HG03060 (cell line): ENCODE measurements at regions not wholly inside any gene's neighbourhood (a gene's known extent, or its start where the extent isn't known, plus 50 kb on each side); places are given as distances from the start of the nearest gene placed in this dataset.
"Not testable (repeated sequence)": the region's sequence is repeated elsewhere in the genome, so short reads cannot be mapped to it uniquely, and the experiment has no call there.

Source experiments
- ATAC-seq: cut with Tn5 transposase; IDR thresholded peaks from one replicate; pipeline ENCODE4 v1.9.1; 2021; ENCODE audit warnings: low read depth, moderate number of reproducible peaks; ENCODE audit not compliant: unreplicated experiment

- ATAC-seq: no peak
These were observed 479.0 kb downstream of the RAP2B start for GRCh38 chr3:153640689-153641665.

- ATAC-seq: not testable (repeated sequence)
These were observed 478.6 kb upstream of the ARHGEF26 start for GRCh38 chr3:153642576-153642975.

- ATAC-seq: not testable (repeated sequence)
These were observed 477.7 kb upstream of the ARHGEF26 start for GRCh38 chr3:153643471-153643870.

- ATAC-seq: no peak
These were observed 471.8 kb upstream of the ARHGEF26 start for GRCh38 chr3:153649286-153649839.

DNA sequence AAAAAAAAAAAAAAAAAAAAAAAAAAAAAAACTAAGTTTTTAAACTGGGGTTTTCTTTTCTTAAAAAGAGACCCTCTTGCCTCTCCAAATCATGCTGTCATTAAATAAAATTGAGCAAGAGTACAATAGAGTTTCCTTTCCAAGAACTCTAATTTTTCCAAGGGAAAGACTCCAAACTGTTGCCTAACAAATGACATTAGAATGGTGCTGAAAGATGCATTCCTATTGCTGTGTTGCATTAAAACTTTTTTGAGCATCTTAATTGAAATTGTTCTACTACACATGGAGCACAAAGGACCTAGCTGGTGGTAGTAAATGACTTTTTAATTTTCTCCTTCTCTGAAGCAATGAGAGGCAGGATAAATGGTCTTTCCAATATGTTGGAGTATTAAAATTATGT lies 469.1 kb upstream of the ARHGEF26 start:
- no peak for ATAC-seq

GRCh38 chr3:153657046-153657445 lies 464.1 kb upstream of the ARHGEF26 start:
- ATAC-seq: no peak

GRCh38 chr3:153657461-153657860 lies 463.7 kb upstream of the ARHGEF26 start:
- no peak for ATAC-seq

- ATAC-seq: no peak
These were observed 463.1 kb upstream of the ARHGEF26 start for GRCh38 chr3:153658136-153658535.

- ATAC-seq: no peak
These were observed 454.0 kb upstream of the ARHGEF26 start for GRCh38 chr3:153666991-153667740.

DNA sequence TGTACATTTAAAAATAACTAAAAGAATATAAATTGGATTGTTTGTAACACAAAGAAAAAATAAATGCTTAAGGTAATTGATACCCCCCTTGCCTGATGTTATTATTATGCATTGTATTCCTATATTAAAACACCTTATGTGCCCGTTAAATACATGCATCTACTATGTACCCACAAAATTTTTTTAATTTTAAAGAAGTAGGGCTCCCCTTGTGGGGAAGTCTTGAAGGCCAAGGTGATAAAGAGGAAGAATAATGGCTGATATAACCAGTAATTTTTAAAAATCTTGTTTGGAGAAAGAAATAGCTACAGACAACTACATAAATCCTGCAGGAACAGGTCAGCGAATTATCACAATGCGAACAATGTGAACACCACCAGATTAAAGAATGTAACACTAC lies 451.7 kb upstream of the ARHGEF26 start:
- ATAC-seq: no peak

DNA sequence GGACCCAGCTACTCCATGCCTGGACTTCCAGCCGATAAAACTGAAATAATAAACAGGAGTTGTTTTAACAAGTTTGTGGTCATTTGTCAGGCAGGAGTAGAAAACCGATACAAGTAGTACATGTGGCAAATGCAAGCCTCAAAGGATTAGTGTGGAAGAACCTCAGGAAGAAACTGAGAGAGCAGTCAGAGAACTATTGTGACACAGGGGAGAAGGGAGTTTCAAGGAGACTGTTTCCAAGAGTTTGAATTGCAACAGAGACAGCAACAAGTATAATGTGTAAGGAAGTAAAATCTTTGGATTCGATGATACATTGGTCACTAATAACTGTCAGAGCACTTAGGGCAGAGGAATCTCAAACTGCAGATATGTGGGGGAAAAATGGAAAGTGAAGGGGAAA lies 450.6 kb upstream of the ARHGEF26 start:
- ATAC-seq: no peak

DNA sequence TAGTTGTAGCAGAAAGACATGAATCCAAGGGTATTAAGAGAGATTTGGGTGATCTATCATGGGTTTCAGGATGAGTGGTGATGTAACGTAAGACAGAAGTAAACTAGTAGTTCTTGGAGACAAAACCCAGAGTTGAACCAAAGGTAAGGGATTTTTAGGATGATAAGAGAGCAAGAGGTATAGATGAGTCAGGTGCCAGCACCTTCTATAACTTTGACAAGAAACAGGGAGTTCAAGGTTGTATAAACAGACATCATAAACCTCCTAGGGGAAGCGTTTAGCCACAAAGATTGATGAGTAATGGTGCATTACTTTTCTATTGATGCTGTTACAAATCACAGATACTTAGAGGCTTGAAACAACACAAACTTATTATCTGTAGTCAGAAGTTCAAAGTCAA lies 447.3 kb upstream of the ARHGEF26 start:
- no peak for ATAC-seq

GRCh38 chr3:153679714-153680113 lies 441.5 kb upstream of the ARHGEF26 start:
- no peak for ATAC-seq

- ATAC-seq: no peak
These were observed 440.7 kb upstream of the ARHGEF26 start for GRCh38 chr3:153680526-153680925.

DNA sequence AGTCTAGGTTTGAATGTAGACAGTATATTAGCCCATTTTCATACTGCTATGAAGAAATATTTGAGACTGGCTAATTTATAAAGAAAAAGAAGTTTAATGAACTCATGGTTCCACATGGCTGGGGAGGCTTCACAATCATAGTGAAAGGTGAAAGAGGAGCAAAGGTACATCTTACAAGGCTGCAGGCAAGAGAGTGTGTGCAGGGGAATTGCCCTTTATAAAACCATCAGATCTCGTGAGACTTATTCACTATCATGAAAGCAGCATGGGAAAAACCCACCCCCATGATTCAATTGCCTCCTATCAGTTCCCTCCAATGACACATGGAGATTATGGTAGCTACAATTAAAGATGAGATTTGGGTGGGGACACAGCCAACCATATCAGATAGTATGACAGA lies 440.1 kb upstream of the ARHGEF26 start:
- no peak for ATAC-seq

- ATAC-seq: no peak
These were observed 432.7 kb upstream of the ARHGEF26 start for GRCh38 chr3:153688301-153689120.

DNA sequence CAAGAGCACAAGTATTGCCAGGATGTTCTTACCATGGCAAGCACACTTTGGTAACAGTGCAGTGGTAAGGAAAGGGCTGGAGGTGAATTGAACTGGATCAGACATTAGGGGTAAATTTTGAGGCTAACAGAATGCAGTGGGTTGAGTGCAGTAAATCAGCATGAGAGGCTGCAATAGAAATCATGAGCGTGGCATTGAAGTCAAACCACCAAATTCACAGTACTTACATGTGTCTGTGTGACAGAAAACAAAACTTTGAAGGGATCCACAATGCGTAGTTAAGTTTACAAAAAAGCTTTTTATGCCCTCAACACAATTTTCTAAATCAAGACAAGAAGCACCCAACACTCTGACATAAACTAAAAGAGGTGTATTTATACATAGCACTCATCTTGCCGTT lies 428.0 kb upstream of the ARHGEF26 start:
- ATAC-seq: no peak

GRCh38 chr3:153702106-153702505 lies 419.1 kb upstream of the ARHGEF26 start:
- no peak for ATAC-seq

DNA sequence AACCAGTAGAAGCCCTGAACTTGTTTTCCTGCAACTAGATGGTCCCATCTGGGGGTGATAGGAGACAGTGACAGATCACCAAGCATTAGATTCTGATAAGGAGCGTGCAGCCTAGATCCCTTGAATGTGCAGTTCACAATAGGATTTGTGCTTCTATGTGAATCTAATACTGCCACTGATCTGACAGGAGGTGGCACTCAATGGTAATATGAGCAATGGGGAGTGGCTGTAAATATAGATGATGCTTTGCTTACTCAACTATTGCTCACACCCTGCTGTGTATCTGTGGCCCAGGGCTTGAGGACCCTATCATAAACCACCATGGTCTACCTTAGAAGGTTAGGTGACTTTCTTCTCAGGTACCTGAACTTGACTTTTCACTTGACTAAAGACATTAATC lies 417.1 kb upstream of the ARHGEF26 start:
- no peak for ATAC-seq

DNA sequence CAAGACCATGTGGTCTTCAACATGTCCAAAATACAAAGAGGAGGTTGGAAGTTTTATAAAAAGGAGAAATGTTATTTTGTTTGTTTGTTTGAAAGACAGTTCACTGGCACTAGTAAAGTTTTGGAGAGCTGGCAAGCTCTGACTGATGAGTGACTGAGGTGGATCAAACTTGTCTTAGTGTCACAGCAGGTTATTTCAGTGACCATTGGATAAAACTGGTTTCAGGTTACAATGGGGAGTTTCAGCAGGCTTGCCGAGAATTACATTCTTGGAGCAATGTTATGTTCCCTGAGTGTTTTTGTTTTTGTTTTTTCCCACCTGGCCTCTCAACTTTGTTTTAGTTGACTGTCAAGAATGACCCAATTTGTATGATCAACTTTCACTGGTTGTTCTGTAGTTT lies 414.5 kb upstream of the ARHGEF26 start:
- ATAC-seq: no peak
